ENCODE measurements at regions not wholly inside any gene's neighbourhood (a gene's known extent, or its start where the extent isn't known, plus 50 kb on each side); places are given as distances from the start of the nearest gene placed in this dataset.

GRCh38 chr18:51821610-51822009 is 518.4 kb upstream of the DCC start:
- no peaks in the 10 kb centered on the region for H3K4me1 ChIP-seq (ENCODE audit: insufficient read depth, low read length)
- H3K9me2 ChIP-seq (replicated peaks; ENCODE audit: low read length), result no peaks in the 10 kb centered on the region
- H3K4me3 ChIP-seq (ENCODE audit: low read length), result no peak overlapping the region
- H3K27me3 ChIP-seq (ENCODE audit: low read length), result no peaks in the 10 kb centered on the region
- DNase-seq (no peak), ATAC-seq (no peak)
- BruUV-seq (replicated peaks), result no TSS peak
- H3K79me2 ChIP-seq (ENCODE audit: low read length), result no peaks in the 10 kb centered on the region
- H3K27ac ChIP-seq (ENCODE audit: low read length), result no peak overlapping the region
- no peak for TF ChIP-seq EZH2phosphoT487 (IDR thresholded peaks at IDR 0.05; ENCODE audit: borderline replicate concordance, low read length)
- no peak for TF ChIP-seq EZH2 (IDR thresholded peaks at IDR 0.05; ENCODE audit: low read length, unreplicated experiment)
- TF ChIP-seq CTCF (conservative IDR thresholded peaks at IDR 0.05; ENCODE audit: low read depth, low read length), result no peak
- no peak overlapping the region for H3K4me2 ChIP-seq (ENCODE audit: low read length)
- no peaks in the 10 kb centered on the region for H3K36me3 ChIP-seq (ENCODE audit: low read depth, low read length)
- H4K20me1 ChIP-seq (ENCODE audit: low read length), result no peaks in the 10 kb centered on the region
- intact Hi-C loops (cut with micrococcal nuclease), result no loop called here
- ChIA-PET POLR2A (ENCODE audit: unreplicated experiment) (no interaction called here), CTCF (no interaction called here)
- H2AFZ ChIP-seq (ENCODE audit: low read length), result no peak overlapping the region
- no peaks in the 10 kb centered on the region for H3K9me3 ChIP-seq (ENCODE audit: low read length)
- H3K9ac ChIP-seq (ENCODE audit: low read length), result no peak overlapping the region
- H3F3A ChIP-seq (ENCODE audit: low read length, unreplicated experiment), result no peaks in the 10 kb centered on the region

- no peaks in the 10 kb centered on the region for H3F3A ChIP-seq (ENCODE audit: low read length, unreplicated experiment)
- BruUV-seq (replicated peaks), result no TSS peak
- POLR2A ChIA-PET (ENCODE audit: unreplicated experiment), result no interaction called here
- H3K9ac ChIP-seq (ENCODE audit: low read length), result no peak overlapping the region
- H3K4me2 ChIP-seq (ENCODE audit: low read length), result no peak overlapping the region
- no peak overlapping the region for H3K4me3 ChIP-seq (ENCODE audit: low read length)
- CTCF ChIA-PET, result no interaction called here
- H3K9me3 ChIP-seq (ENCODE audit: low read length), result no peaks in the 10 kb centered on the region
- TF ChIP-seq EZH2phosphoT487 (IDR thresholded peaks at IDR 0.05; ENCODE audit: borderline replicate concordance, low read length) (no peak), EZH2 (IDR thresholded peaks at IDR 0.05; ENCODE audit: low read length, unreplicated experiment) (no peak), CTCF (conservative IDR thresholded peaks at IDR 0.05; ENCODE audit: low read depth, low read length) (no peak)
- no peak overlapping the region for H3K27ac ChIP-seq (ENCODE audit: low read length)
- no peaks in the 10 kb centered on the region for H3K36me3 ChIP-seq (ENCODE audit: low read depth, low read length)
- no peaks in the 10 kb centered on the region for H4K20me1 ChIP-seq (ENCODE audit: low read length)
- H3K9me2 ChIP-seq (replicated peaks; ENCODE audit: low read length), result no peaks in the 10 kb centered on the region
- H2AFZ ChIP-seq (ENCODE audit: low read length), result no peak overlapping the region
- DNase-seq (no peak), ATAC-seq (no peak)
- no peaks in the 10 kb centered on the region for H3K4me1 ChIP-seq (ENCODE audit: insufficient read depth, low read length)
- H3K79me2 ChIP-seq (ENCODE audit: low read length), result no peaks in the 10 kb centered on the region
- no peaks in the 10 kb centered on the region for H3K27me3 ChIP-seq (ENCODE audit: low read length)
- intact Hi-C loops (cut with micrococcal nuclease), result no loop called here
Observed at GRCh38 chr18:51824746-51825145, 515.3 kb upstream of the DCC start.

- TF ChIP-seq EZH2 (IDR thresholded peaks at IDR 0.05; ENCODE audit: low read length, unreplicated experiment) (no peak), EZH2phosphoT487 (IDR thresholded peaks at IDR 0.05; ENCODE audit: borderline replicate concordance, low read length) (no peak), CTCF (conservative IDR thresholded peaks at IDR 0.05; ENCODE audit: low read depth, low read length) (no peak)
- Histone ChIP-seq H3K36me3 (ENCODE audit: low read depth, low read length) (no peaks in the 10 kb centered on the region), H3K4me3 (ENCODE audit: low read length) (no peak overlapping the region), H3K9ac (ENCODE audit: low read length) (no peak overlapping the region), H3K4me1 (ENCODE audit: insufficient read depth, low read length) (no peaks in the 10 kb centered on the region), H3K27me3 (ENCODE audit: low read length) (no peaks in the 10 kb centered on the region), H3K9me2 (replicated peaks; ENCODE audit: low read length) (no peaks in the 10 kb centered on the region), H3F3A (ENCODE audit: low read length, unreplicated experiment) (no peaks in the 10 kb centered on the region), H2AFZ (ENCODE audit: low read length) (no peak overlapping the region), H3K79me2 (ENCODE audit: low read length) (no peaks in the 10 kb centered on the region), H3K27ac (ENCODE audit: low read length) (no peak overlapping the region), H3K9me3 (ENCODE audit: low read length) (no peaks in the 10 kb centered on the region), H3K4me2 (ENCODE audit: low read length) (no peak overlapping the region), H4K20me1 (ENCODE audit: low read length) (no peaks in the 10 kb centered on the region)
- no peak for ATAC-seq
- CTCF ChIA-PET, result no interaction called here
- intact Hi-C loops (cut with micrococcal nuclease), result no loop called here
- no TSS peak for BruUV-seq (replicated peaks)
- POLR2A ChIA-PET (ENCODE audit: unreplicated experiment), result no interaction called here
- no peak for DNase-seq
Observed at GRCh38 chr18:51833850-51834249, 506.1 kb upstream of the DCC start.
